ENCODE measurements at regions not wholly inside any gene's neighbourhood (a gene's known extent, or its start where the extent isn't known, plus 50 kb on each side); places are given as distances from the start of the nearest gene placed in this dataset.

GRCh38 chr5:122602700-122603099, 172.2 kb upstream of the SNX2 start:
- TF ChIP-seq CTCF (tag by site-specific recombination; IDR thresholded peaks at IDR 0.05) (no peak), ATF2 (tag by site-specific recombination; IDR thresholded peaks at IDR 0.05; ENCODE audit: low read depth) (no peak), ZNF302 (tag by site-specific recombination; IDR thresholded peaks at IDR 0.05; ENCODE audit: low read depth) (no peak), ZBTB1 (tag by site-specific recombination; IDR thresholded peaks at IDR 0.05) (no peak), EGR2 (tag by site-specific recombination; IDR thresholded peaks at IDR 0.05; ENCODE audit: low read depth) (no peak), MEIS1 (CRISPR knock-in tag; IDR thresholded peaks at IDR 0.05; ENCODE audit: borderline replicate concordance) (no peak), ZNF335 (tag by site-specific recombination; conservative IDR thresholded peaks at IDR 0.05) (no peak), ZBTB49 (tag by site-specific recombination; IDR thresholded peaks at IDR 0.05; ENCODE audit: low read depth) (no peak), ZNF707 (tag by site-specific recombination; IDR thresholded peaks at IDR 0.05) (no peak), ZNF114 (tag by site-specific recombination; IDR thresholded peaks at IDR 0.05) (no peak)

Measured in HEK293 (cell line).